Hematopoietic multipotent progenitor cell (in vitro differentiated cells): ENCODE measurements at regions not wholly inside any gene's neighbourhood (a gene's known extent, or its start where the extent isn't known, plus 50 kb on each side); places are given as distances from the start of the nearest gene placed in this dataset.
"Not testable (repeated sequence)": the region's sequence is repeated elsewhere in the genome, so short reads cannot be mapped to it uniquely, and the experiment has no call there.

Source experiments
- DNase-seq, 3 donors: peaks; one replicate each; pipeline ENCODE4 v3.0.0-alpha.2; 2011 to 2015; ENCODE audit warnings: low read depth in 2 of 3, low spot score in 2 of 3

- no peak for DNase-seq
These were observed 507.6 kb upstream of the AMELY start for GRCh38 chrY:7419165-7419564.

- no peak for DNase-seq
These were observed 506.4 kb upstream of the AMELY start for GRCh38 chrY:7417946-7418345.

GRCh38 chrY:7416406-7416805, 504.9 kb upstream of the AMELY start:
- no peak for DNase-seq

DNA sequence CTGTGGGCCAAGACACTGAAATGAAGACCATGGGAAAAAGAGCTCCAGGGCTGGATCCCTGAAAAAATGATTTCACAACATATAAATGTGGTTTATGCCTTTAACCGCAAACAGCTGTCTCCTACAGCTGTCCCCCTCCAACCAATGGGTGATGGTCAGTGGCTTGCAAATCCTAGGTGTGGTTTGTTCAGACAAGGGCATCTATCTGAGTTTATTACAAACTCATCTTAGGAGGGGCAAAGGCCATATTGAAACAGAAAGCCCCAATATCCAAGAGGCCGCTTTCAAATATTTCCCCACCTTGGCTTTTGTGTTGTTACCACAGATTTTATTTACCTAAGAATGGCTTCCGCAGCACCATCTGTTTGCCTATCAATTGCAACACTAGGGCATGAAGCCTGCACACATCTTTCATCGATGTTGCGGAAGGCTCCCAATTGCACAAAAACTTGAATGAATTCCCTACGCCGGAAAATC, 503.6 kb upstream of the AMELY start:
- DNase-seq, result no peak

- no peak for DNase-seq
These were observed 478.5 kb upstream of the AMELY start for GRCh38 chrY:7390056-7390455.

DNA sequence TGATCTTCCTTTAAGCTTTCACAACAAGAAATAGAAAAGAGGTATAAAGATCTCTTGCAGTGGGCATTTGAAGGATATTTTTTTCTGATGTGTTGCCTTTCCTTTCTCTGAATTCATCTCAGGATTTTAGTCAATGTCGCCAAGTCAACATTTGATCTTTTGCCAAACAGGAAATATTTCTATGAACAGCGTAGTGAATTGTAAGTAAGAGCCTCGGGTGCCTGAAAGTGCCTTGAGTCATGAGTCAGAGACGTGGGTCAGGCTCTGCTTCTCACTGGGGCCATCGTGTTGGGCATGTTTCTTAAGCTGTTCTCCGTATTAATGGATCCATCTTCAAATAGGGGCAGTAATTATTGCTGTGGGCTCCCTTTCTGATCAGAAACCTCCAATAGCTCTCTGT, 471.4 kb upstream of the AMELY start:
- no peak for DNase-seq

DNA sequence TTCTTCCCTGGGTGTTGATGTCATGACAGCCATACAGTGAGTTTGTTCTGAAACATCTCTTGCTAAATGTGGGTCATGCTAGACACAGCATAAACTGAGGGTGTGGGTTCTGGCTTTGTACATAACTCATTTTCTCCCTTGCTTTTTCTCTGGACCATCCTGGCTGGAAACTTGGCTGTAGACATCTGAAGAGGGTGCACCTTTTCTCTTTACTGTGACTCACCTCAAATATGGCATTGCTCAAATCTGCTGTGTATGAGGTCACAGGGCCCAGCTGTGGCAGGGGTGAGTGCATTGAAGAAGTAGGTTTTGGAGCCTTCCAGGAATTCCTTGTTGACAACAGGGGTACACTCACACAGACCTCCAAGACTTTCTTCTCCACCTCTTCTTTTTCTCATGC, 465.5 kb upstream of the AMELY start:
- DNase-seq, result no peak

- DNase-seq, result not testable (repeated sequence)
These were observed 462.9 kb upstream of the AMELY start for GRCh38 chrY:7374485-7374884.

DNA sequence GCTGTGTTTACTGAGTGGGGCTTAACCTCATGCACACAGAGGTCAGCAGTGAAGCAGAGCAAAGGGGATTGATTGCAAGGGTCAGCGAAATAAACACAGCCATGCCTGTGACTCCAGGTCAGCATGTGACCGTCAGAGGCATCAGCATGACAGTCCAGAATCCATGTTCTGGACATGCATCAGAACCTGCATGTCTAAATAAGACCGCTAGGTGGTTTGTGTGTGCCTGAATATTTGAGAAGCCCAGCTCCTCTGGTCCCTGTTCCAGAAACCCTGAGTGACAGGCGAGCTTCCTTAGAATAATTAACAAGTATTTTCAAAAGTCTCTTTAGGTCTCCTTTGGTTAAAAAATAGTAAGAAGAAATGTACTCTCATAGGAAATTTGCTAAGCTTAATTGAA, 460.4 kb upstream of the AMELY start:
- DNase-seq, result not testable (repeated sequence)

- not testable (repeated sequence) for DNase-seq
These were observed 459.5 kb upstream of the AMELY start for GRCh38 chrY:7371026-7371425.

- no peak for DNase-seq
These were observed 448.0 kb upstream of the AMELY start for GRCh38 chrY:7359520-7359919.

GRCh38 chrY:7358103-7358752, 446.7 kb upstream of the AMELY start:
- no peak for DNase-seq

GRCh38 chrY:7355891-7356290, 444.3 kb upstream of the AMELY start:
- DNase-seq, result not testable (repeated sequence)

- peak in 2 of 3 donors; percentile 30 to 75 for DNase-seq
These were observed 433.1 kb upstream of the AMELY start for GRCh38 chrY:7344661-7345060.

GRCh38 chrY:7343261-7343660, 431.7 kb upstream of the AMELY start:
- no peak for DNase-seq

DNA sequence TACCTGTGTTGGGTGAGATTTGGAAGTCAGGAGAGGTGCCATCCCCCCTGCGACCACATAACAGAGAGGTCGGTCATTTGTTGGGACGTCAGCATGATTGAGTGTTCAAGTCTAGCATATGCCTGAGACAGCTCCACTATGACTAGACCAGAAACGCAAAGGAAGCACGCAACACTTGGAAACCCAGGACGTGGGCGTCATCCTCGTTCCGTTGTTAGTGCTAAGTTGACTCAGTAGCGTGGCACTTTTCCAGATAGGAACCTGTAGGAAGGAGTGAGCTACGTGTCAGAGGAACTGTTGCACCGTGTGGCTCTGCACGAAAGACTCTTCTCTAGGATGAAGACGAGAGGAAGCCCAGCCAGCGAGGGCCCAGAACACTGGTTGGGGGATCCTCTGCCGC, 431.2 kb upstream of the AMELY start:
- not testable (repeated sequence) for DNase-seq

DNA sequence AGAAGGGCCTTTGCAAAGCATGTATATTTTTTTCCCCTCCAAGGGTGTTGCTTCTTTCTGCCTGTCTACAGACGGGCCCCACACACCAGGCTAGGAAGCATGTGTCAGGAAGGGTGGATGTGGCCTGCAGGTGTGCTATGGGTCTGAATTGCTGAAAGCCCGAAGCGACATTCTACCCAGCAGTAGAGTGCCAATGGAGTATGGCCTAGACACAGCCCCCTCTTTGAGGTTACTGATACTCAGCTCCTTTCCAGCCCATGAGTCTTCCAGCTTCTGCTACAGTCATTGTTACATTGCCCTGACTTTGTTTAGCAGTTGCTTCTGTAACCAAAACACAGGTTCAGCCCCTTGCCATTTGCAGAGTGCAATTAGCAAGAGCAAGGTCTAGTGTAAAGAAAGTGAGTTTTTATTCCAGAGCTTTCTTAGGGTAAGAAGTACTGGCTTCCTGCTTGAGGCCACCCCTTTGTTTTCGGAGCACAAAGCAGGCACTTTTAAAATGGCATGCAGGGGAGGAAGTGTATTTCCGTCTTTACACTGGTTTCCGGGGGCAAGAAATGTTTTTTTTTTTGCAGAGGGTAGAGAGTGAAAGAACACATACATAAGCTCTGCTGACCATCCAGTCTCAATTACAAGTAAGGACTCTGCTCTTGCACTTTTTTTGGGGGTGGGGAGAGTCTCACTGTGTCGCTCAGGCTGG, 428.0 kb upstream of the AMELY start:
- peak in 1 of 3 donors; percentile 1 for DNase-seq

DNA sequence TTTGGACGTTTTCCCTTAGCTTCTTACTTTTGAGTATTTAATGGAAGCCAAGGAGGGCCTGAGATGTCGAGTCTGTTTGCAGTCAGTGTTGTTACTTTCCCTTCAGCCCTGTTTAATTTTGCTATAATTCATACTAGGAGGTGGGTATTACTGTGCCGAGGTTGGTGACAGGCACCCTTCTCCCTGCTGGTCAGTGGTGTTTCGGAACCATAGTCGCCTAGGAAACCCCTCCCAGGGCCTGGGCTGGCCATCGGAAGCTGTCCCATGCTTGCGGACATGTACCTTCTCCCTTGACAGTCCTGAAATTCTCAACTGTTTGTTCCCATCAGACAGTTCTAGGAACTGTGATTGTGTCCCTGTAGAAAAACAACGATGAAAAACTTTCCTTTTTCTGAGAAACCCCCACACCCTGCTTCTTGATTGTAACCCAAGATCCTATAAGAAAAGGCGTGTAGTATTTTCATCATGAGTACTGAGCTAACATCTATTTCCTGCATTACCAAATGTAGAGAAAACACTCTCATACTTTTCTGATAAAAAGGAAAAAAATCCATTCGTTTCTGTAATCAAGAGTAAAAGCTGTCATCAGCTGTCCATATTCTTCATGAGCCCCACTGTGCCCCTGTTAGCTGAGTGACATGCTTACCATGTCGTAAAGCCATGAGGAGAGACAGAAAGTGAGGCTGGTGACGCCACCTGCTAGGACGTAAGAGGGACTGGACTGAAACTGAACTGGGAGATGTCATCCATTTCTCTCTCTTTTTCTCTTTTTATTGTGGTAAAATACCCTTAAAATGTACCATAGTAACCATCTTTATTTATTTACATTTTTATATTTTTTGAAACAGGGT, 424.7 kb upstream of the AMELY start:
- DNase-seq, result no peak

DNA sequence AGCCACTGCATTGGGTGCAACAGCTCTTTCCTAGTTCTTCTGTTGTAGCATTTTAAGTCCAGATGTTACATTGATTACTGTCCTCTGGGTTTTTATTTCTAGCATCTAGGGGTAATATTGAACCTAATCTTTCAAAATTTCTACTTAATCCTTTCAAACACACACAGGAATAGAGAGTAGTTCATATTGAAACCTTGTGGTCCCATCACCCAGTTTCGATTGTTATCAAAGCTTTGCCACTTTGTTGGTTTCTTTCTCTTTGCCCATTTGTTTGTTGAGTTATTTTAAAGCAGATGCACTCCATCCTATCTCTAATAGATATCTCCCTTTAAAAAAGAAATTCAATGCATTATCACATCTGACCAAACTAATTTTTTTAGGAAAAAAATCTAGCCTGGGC, 422.9 kb upstream of the AMELY start:
- no peak for DNase-seq

DNA sequence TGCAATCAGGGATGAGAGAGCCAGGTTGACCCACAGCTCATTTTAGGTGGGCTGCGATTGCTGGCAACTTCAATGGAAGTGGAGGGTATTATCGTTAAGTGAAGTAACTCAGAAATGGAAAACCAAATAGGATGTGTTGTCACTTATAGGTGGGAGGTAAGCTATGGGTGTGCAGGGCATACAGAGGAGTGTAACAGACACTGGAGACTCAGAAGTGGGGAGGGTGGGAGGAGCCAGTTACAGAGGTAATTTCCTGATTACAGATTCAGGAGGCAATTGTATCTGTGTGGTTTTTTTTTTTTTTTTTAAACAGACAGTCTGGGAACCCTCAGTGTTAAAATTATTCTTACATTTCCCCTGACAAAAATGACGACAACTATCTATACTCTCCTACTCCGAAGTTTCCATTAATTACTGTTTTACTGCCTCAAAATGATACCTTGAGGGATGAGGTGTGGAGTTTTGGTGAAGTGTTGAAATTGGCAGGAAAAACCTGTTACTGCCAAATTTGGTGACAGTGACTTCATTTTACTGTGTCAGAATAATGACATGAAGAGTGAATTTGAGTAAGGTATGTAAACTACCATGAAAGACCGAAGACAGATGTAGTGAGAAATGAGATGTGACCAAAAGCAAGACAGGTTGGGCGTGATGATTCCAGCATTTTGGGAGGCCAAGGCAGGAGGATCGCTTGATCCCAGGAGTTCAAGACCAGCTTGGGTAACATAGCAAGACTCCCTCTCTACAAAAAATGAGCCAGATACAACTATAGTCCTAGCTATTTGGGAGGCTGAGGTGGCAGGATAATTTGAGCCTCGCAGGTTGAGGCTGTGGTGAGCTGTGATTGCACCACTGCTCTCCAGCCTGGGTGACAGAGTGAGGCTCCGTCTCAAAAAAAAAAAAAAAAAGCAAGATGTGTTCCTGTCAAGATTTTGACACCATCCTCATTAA, 415.0 kb upstream of the AMELY start:
- DNase-seq, result no peak
